Panc1 (cell line): ENCODE measurements at regions not wholly inside any gene's neighbourhood (a gene's known extent, or its start where the extent isn't known, plus 50 kb on each side); places are given as distances from the start of the nearest gene placed in this dataset.

Experiments
- POLR2AphosphoS5 ChIP-seq: IDR thresholded peaks from 2 replicates; pipeline ENCODE4 v1.6.1; 2012; ENCODE audit warnings: mild to moderate bottlenecking, low read depth, low read length, moderate library complexity
- REST ChIP-seq, 2 experiments: IDR thresholded peaks; 2 replicates each; pipeline ENCODE4 v1.6.1; 2011 to 2012; ENCODE audit warnings: low read depth in 2 of 2, control low read depth in 1 of 2, low read length in 1 of 2, mild to moderate bottlenecking in 1 of 2, moderate library complexity in 1 of 2; ENCODE audit not compliant: insufficient read depth in 1 of 2
- SIN3A ChIP-seq: IDR thresholded peaks from 2 replicates; pipeline ENCODE4 v1.6.1; 2012; ENCODE audit warnings: low read depth, mild to moderate bottlenecking, low read length, moderate library complexity, borderline replicate concordance; ENCODE audit not compliant: insufficient read depth
- TCF7L2 ChIP-seq: IDR thresholded peaks from 2 replicates; pipeline ENCODE4 v1.6.1; 2011; ENCODE audit warnings: mild to moderate bottlenecking, low read depth, low read length, inconsistent platforms
- TF ChIP-seq, protein P1 (sequence below): fragments of 450-650 bp; IDR thresholded peaks from 2 replicates; pipeline ENCODE4 v1.5.1; 2017; ENCODE audit warnings: mild to moderate bottlenecking

DNA sequence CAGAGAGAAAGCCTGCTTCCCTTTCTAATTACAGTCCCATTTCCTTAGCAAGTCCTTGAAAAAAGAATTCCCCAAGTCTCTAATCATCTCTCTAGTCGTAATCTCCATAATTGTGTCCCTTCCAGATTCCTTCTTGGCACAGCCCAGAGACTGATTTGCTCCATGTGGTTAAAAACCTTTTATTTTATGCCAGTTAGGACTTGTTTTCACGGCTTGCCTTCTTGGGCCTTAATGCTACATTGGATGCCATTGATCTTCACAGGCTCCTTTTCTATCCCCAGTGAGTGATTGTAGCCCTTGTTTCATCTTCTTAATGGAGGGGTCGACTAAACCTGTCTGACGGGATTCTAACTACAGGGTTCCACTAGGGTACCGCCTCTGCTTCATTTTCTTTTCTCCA lies 650.6 kb upstream of the ARID1B start:
- TF ChIP-seq, protein P1, sequence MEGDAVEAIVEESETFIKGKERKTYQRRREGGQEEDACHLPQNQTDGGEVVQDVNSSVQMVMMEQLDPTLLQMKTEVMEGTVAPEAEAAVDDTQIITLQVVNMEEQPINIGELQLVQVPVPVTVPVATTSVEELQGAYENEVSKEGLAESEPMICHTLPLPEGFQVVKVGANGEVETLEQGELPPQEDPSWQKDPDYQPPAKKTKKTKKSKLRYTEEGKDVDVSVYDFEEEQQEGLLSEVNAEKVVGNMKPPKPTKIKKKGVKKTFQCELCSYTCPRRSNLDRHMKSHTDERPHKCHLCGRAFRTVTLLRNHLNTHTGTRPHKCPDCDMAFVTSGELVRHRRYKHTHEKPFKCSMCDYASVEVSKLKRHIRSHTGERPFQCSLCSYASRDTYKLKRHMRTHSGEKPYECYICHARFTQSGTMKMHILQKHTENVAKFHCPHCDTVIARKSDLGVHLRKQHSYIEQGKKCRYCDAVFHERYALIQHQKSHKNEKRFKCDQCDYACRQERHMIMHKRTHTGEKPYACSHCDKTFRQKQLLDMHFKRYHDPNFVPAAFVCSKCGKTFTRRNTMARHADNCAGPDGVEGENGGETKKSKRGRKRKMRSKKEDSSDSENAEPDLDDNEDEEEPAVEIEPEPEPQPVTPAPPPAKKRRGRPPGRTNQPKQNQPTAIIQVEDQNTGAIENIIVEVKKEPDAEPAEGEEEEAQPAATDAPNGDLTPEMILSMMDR, result no peak
- TF ChIP-seq POLR2AphosphoS5 (no peak), SIN3A (no peak), TCF7L2 (no peak), REST (IDR thresholded peaks at IDR 0.05; ENCODE audit: insufficient read depth in 1 of 2, low read depth in 2 of 2, low read length in 1 of 2) (no peak)
